Vagina (tissue), 2 donors: ENCODE measurements at regions not wholly inside any gene's neighbourhood (a gene's known extent, or its start where the extent isn't known, plus 50 kb on each side); places are given as distances from the start of the nearest gene placed in this dataset.

Source experiments
- DNase-seq, 2 donors: peaks; one replicate each; pipeline ENCODE4 v3.0.0-alpha.2; 2017; ENCODE audit errors: extremely low spot score in 2 of 2
- H3K27ac ChIP-seq: fragments of 200-600 bp; sonication (generic); one replicate; pipeline ENCODE4 v1.5.1; 2019
- H3K27me3 ChIP-seq: fragments of 200-600 bp; sonication (generic); one replicate; pipeline ENCODE4 v1.5.1; 2019
- H3K36me3 ChIP-seq, 2 donors: fragments of 200-600 bp; sonication (generic); one replicate each; pipeline ENCODE4 v1.5.1; 2017 to 2019
- H3K4me1 ChIP-seq: fragments of 200-600 bp; sonication (generic); one replicate; pipeline ENCODE4 v1.5.1; 2019
- H3K4me3 ChIP-seq, 2 donors: fragments of 200-600 bp; sonication (generic); 1 replicate in 1 of 2; 2 replicates in 1 of 2; pipeline ENCODE4 v1.5.1; 2016 to 2019
- H3K9me3 ChIP-seq: fragments of 200-600 bp; sonication (generic); one replicate; pipeline ENCODE4 v1.5.1; 2019
- CTCF ChIP-seq, 3 experiments: fragments of 450-650 bp in 2 of 3; fragments of 200-600 bp in 1 of 3; sonication (generic) in 1 of 3; IDR thresholded peaks; one replicate each; pipeline ENCODE4 v1.5.1; 2017 to 2019; ENCODE audit warnings: antibody characterized with exemption in 3 of 3, mild to moderate bottlenecking in 2 of 3, moderate library complexity in 2 of 3
- POLR2A ChIP-seq, 2 donors: fragments of 450-650 bp; IDR thresholded peaks; one replicate each; pipeline ENCODE4 v1.6.1; 2017; ENCODE audit warnings: antibody characterized with exemption in 2 of 2, mild to moderate bottlenecking in 2 of 2, moderate library complexity in 2 of 2
- POLR2AphosphoS5 ChIP-seq, 2 donors: sonication (generic); formaldehyde crosslinking; IDR thresholded peaks; one replicate each; pipeline ENCODE4 v1.9.0; 2017; ENCODE audit warnings: antibody characterized with exemption in 2 of 2, mild to moderate bottlenecking in 2 of 2, low read depth in 1 of 2; ENCODE audit not compliant: insufficient read depth in 1 of 2
- intact Hi-C: fragments of 100-400 bp; cut with DNase I; formaldehyde crosslinking; loops from one replicate; pipeline ENCODE4 v1.15.1; 2023

- Histone ChIP-seq H3K9me3 (no peaks in the 10 kb centered on the region), H3K27me3 (no peaks in the 10 kb centered on the region), H3K4me1 (peaks cover 13% of the 10 kb centered on the region), H3K36me3 (no peaks in the 10 kb centered on the region), H3K27ac (no peak overlapping the region), H3K4me3 (no peak overlapping the region)
- TF ChIP-seq CTCF (IDR thresholded peaks at IDR 0.05) (no peak), POLR2AphosphoS5 (IDR thresholded peaks at IDR 0.05; ENCODE audit: insufficient read depth in 1 of 2, low read depth in 1 of 2) (no peak), POLR2A (IDR thresholded peaks at IDR 0.05) (no peak)
- intact Hi-C loops = no loop called here
- no peak for DNase-seq
These were observed 68.7 kb upstream of the MED13L start for GRCh38 chr12:116346222-116346621.

- no peaks in the 10 kb centered on the region for H3K36me3 ChIP-seq
- DNase-seq = no peak
- H3K27me3 ChIP-seq = no peaks in the 10 kb centered on the region
- TF ChIP-seq POLR2AphosphoS5 (IDR thresholded peaks at IDR 0.05; ENCODE audit: insufficient read depth in 1 of 2, low read depth in 1 of 2) = no peak
- H3K4me3 ChIP-seq = no peak overlapping the region
- intact Hi-C loops = no loop called here
- H3K4me1 ChIP-seq = peaks cover 13% of the 10 kb centered on the region
- H3K27ac ChIP-seq = no peak overlapping the region
- H3K9me3 ChIP-seq = no peaks in the 10 kb centered on the region
These were observed 69.2 kb upstream of the MED13L start for GRCh38 chr12:116346741-116347140.

- Histone ChIP-seq H3K27ac (no peak overlapping the region), H3K36me3 (no peaks in the 10 kb centered on the region), H3K4me3 (no peak overlapping the region), H3K9me3 (no peaks in the 10 kb centered on the region), H3K27me3 (no peaks in the 10 kb centered on the region), H3K4me1 (peaks cover 13% of the 10 kb centered on the region)
- intact Hi-C loops = no loop called here
- DNase-seq = no peak
- TF ChIP-seq POLR2AphosphoS5 (IDR thresholded peaks at IDR 0.05; ENCODE audit: insufficient read depth in 1 of 2, low read depth in 1 of 2) (no peak), CTCF (IDR thresholded peaks at IDR 0.05) (no peak), POLR2A (IDR thresholded peaks at IDR 0.05) (no peak)
These were observed 69.8 kb upstream of the MED13L start for GRCh38 chr12:116347265-116347664.

GRCh38 chr12:116352315-116352835, 74.9 kb upstream of the MED13L start:
- no peak for TF ChIP-seq CTCF (IDR thresholded peaks at IDR 0.05)
- no peak for TF ChIP-seq POLR2AphosphoS5 (IDR thresholded peaks at IDR 0.05; ENCODE audit: insufficient read depth in 1 of 2, low read depth in 1 of 2)
- no peak for TF ChIP-seq POLR2A (IDR thresholded peaks at IDR 0.05)
- no peak for DNase-seq
- H3K36me3 ChIP-seq = no peaks in the 10 kb centered on the region
- no peaks in the 10 kb centered on the region for H3K27me3 ChIP-seq
- no peak overlapping the region for H3K27ac ChIP-seq
- H3K4me3 ChIP-seq = no peak overlapping the region
- H3K9me3 ChIP-seq = no peaks in the 10 kb centered on the region
- H3K4me1 ChIP-seq = no peaks in the 10 kb centered on the region
- intact Hi-C loops = no loop called here

GRCh38 chr12:116353958-116354357, 76.5 kb upstream of the MED13L start:
- Histone ChIP-seq H3K4me3 (no peak overlapping the region), H3K36me3 (no peaks in the 10 kb centered on the region), H3K27me3 (no peaks in the 10 kb centered on the region), H3K27ac (no peak overlapping the region), H3K9me3 (no peaks in the 10 kb centered on the region), H3K4me1 (no peaks in the 10 kb centered on the region)
- intact Hi-C loops = no loop called here
- no peak for DNase-seq
- TF ChIP-seq POLR2A (IDR thresholded peaks at IDR 0.05) (no peak), POLR2AphosphoS5 (IDR thresholded peaks at IDR 0.05; ENCODE audit: insufficient read depth in 1 of 2, low read depth in 1 of 2) (no peak), CTCF (IDR thresholded peaks at IDR 0.05) (no peak)
